ENCODE measurements at regions not wholly inside any gene's neighbourhood (a gene's known extent, or its start where the extent isn't known, plus 50 kb on each side); places are given as distances from the start of the nearest gene placed in this dataset.

GRCh38 chr3:84600703-84601225 is 358.0 kb upstream of the CADM2 start:
- no peaks in the 10 kb centered on the region for H3K36me3 ChIP-seq (ENCODE audit: control insufficient read depth in 3 of 3, insufficient read depth in 2 of 3, low read depth in 1 of 3, low read length in 3 of 3)
- no peaks in the 10 kb centered on the region for H3K9me3 ChIP-seq (ENCODE audit: control insufficient read depth in 2 of 2, insufficient read depth in 1 of 2, low read depth in 1 of 2, low read length in 1 of 2)
- H3K27me3 ChIP-seq (ENCODE audit: control insufficient read depth in 3 of 3, insufficient read depth in 3 of 3, low read length in 3 of 3) = no peaks in the 10 kb centered on the region
- H3K4me3 ChIP-seq (ENCODE audit: low read depth in 1 of 3, low read length in 3 of 3) = no peak overlapping the region
- no peaks in the 10 kb centered on the region for H3K4me1 ChIP-seq (ENCODE audit: control insufficient read depth in 3 of 3, insufficient read depth in 2 of 3, low read depth in 1 of 3, low read length in 2 of 3)
- H3K27ac ChIP-seq (ENCODE audit: low read depth in 1 of 3, low read length in 2 of 3) = no peak overlapping the region
- DNase-seq (no peak), FAIRE-seq (no peak)
- WGBS, 3 donors = 70 to 78% (median 74%) methylated on average over 7 of the region's 7 CpGs

GRCh38 chr3:84601303-84601702 is 357.5 kb upstream of the CADM2 start:
- 53 to 59% (median 56%) methylated on average over 2 of the region's 2 CpGs for WGBS, 3 donors
- DNase-seq (no peak), FAIRE-seq (no peak)
- Histone ChIP-seq H3K27ac (ENCODE audit: low read depth in 1 of 3, low read length in 2 of 3) (no peak overlapping the region), H3K4me3 (ENCODE audit: low read depth in 1 of 3, low read length in 3 of 3) (no peak overlapping the region), H3K9me3 (ENCODE audit: control insufficient read depth in 2 of 2, insufficient read depth in 1 of 2, low read depth in 1 of 2, low read length in 1 of 2) (no peaks in the 10 kb centered on the region), H3K27me3 (ENCODE audit: control insufficient read depth in 3 of 3, insufficient read depth in 3 of 3, low read length in 3 of 3) (no peaks in the 10 kb centered on the region), H3K36me3 (ENCODE audit: control insufficient read depth in 3 of 3, insufficient read depth in 2 of 3, low read depth in 1 of 3, low read length in 3 of 3) (no peaks in the 10 kb centered on the region), H3K4me1 (ENCODE audit: control insufficient read depth in 3 of 3, insufficient read depth in 2 of 3, low read depth in 1 of 3, low read length in 2 of 3) (no peaks in the 10 kb centered on the region)

GRCh38 chr3:84621823-84622222 is 337.0 kb upstream of the CADM2 start:
- peaks cover 0 to 13% of the 10 kb centered on the region in 2 donors for H3K9me3 ChIP-seq (ENCODE audit: control insufficient read depth in 2 of 2, insufficient read depth in 1 of 2, low read depth in 1 of 2, low read length in 1 of 2)
- no peaks in the 10 kb centered on the region for H3K27me3 ChIP-seq (ENCODE audit: control insufficient read depth in 3 of 3, insufficient read depth in 3 of 3, low read length in 3 of 3)
- no peaks in the 10 kb centered on the region for H3K36me3 ChIP-seq (ENCODE audit: control insufficient read depth in 3 of 3, insufficient read depth in 2 of 3, low read depth in 1 of 3, low read length in 3 of 3)
- no peaks in the 10 kb centered on the region for H3K4me1 ChIP-seq (ENCODE audit: control insufficient read depth in 3 of 3, insufficient read depth in 2 of 3, low read depth in 1 of 3, low read length in 2 of 3)
- no peak overlapping the region for H3K4me3 ChIP-seq (ENCODE audit: low read depth in 1 of 3, low read length in 3 of 3)
- FAIRE-seq (no peak), DNase-seq (no peak)
- 87 to 94% (median 89%) methylated on average over 1 of the region's 1 CpG for WGBS, 3 donors
- H3K27ac ChIP-seq (ENCODE audit: low read depth in 1 of 3, low read length in 2 of 3) = no peak overlapping the region

DNA sequence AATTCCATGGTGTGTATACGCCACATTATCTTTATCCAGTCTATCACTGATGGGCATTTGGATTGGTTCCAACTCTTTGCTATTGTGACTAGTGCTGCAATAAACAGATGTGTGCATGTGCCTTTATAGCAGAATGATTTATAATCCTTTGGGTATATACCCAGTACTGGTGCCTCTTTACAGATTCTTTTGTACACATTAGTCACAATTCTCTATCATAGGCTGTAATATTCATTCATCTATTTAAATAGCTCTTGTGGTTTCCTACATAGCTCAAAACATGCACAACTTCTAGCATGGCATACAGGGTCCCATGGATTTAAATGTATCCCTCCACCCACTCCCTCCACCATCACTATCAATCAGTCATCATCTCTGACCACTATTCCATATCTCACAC is 324.1 kb upstream of the CADM2 start:
- 57 to 78% (median 70%) methylated on average over 1 of the region's 1 CpG for WGBS, 3 donors
- no peaks in the 10 kb centered on the region for H3K36me3 ChIP-seq (ENCODE audit: control insufficient read depth in 3 of 3, insufficient read depth in 2 of 3, low read depth in 1 of 3, low read length in 3 of 3)
- no peaks in the 10 kb centered on the region for H3K9me3 ChIP-seq (ENCODE audit: control insufficient read depth in 2 of 2, insufficient read depth in 1 of 2, low read depth in 1 of 2, low read length in 1 of 2)
- H3K4me3 ChIP-seq (ENCODE audit: low read depth in 1 of 3, low read length in 3 of 3) = no peak overlapping the region
- no peaks in the 10 kb centered on the region for H3K4me1 ChIP-seq (ENCODE audit: control insufficient read depth in 3 of 3, insufficient read depth in 2 of 3, low read depth in 1 of 3, low read length in 2 of 3)
- DNase-seq (no peak), FAIRE-seq (no peak)
- H3K27ac ChIP-seq (ENCODE audit: low read depth in 1 of 3, low read length in 2 of 3) = no peak overlapping the region
- no peaks in the 10 kb centered on the region for H3K27me3 ChIP-seq (ENCODE audit: control insufficient read depth in 3 of 3, insufficient read depth in 3 of 3, low read length in 3 of 3)

DNA sequence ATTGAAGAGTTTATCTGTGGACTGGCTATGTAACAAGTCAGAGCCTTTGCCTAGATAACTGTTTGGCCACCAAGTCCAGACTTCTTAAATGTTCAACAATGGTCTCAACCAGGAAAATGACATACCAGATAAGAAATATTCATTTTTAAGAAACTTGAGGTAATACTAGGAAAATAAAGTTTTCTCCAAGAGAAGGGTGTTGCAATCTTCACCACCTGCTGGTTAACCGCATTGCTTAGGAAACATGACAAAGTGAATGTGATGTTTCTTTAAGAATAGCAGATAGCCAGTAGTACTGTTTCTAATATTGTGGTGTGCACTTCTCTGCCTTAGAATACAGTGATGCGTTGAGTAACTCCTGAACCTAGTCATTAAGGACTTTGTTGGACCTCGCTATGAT is 321.5 kb upstream of the CADM2 start:
- H3K27ac ChIP-seq (ENCODE audit: low read depth in 1 of 3, low read length in 2 of 3) = no peak overlapping the region
- no peak for DNase-seq
- no peak for FAIRE-seq
- no peaks in the 10 kb centered on the region for H3K9me3 ChIP-seq (ENCODE audit: control insufficient read depth in 2 of 2, insufficient read depth in 1 of 2, low read depth in 1 of 2, low read length in 1 of 2)
- no peaks in the 10 kb centered on the region for H3K27me3 ChIP-seq (ENCODE audit: control insufficient read depth in 3 of 3, insufficient read depth in 3 of 3, low read length in 3 of 3)
- H3K4me3 ChIP-seq (ENCODE audit: low read depth in 1 of 3, low read length in 3 of 3) = no peak overlapping the region
- H3K4me1 ChIP-seq (ENCODE audit: control insufficient read depth in 3 of 3, insufficient read depth in 2 of 3, low read depth in 1 of 3, low read length in 2 of 3) = no peaks in the 10 kb centered on the region
- H3K36me3 ChIP-seq (ENCODE audit: control insufficient read depth in 3 of 3, insufficient read depth in 2 of 3, low read depth in 1 of 3, low read length in 3 of 3) = no peaks in the 10 kb centered on the region
- 66 to 83% (median 72%) methylated on average over 3 of the region's 3 CpGs for WGBS, 3 donors

GRCh38 chr3:84666468-84666867 is 292.3 kb upstream of the CADM2 start:
- Histone ChIP-seq H3K9me3 (ENCODE audit: control insufficient read depth in 2 of 2, insufficient read depth in 1 of 2, low read depth in 1 of 2, low read length in 1 of 2) (no peaks in the 10 kb centered on the region), H3K27ac (ENCODE audit: low read depth in 1 of 3, low read length in 2 of 3) (no peak overlapping the region), H3K27me3 (ENCODE audit: control insufficient read depth in 3 of 3, insufficient read depth in 3 of 3, low read length in 3 of 3) (no peaks in the 10 kb centered on the region), H3K4me1 (ENCODE audit: control insufficient read depth in 3 of 3, insufficient read depth in 2 of 3, low read depth in 1 of 3, low read length in 2 of 3) (no peaks in the 10 kb centered on the region), H3K36me3 (ENCODE audit: control insufficient read depth in 3 of 3, insufficient read depth in 2 of 3, low read depth in 1 of 3, low read length in 3 of 3) (no peaks in the 10 kb centered on the region), H3K4me3 (ENCODE audit: low read depth in 1 of 3, low read length in 3 of 3) (no peak overlapping the region)
- DNase-seq = no peak
- no peak for FAIRE-seq

DNA sequence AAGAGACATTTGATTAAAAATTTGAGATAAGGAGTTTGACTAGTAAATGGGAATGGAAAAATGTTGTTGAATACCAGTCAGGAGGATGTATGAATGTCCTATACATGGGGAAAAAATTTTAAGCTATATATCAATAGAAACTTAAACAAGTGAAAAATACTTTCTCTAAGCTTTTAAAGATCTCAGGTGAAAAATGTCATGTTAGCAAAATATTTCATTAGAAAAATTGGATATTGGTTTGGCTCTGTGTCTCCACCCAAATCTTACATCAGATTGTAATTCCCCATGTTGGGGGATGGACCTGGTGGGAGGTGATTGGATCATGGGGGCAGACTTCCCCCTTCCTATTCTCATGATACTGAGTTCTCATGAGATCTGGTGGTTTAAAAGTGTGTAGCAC is 279.6 kb upstream of the CADM2 start:
- Histone ChIP-seq H3K27ac (ENCODE audit: low read depth in 1 of 3, low read length in 2 of 3) (no peak overlapping the region), H3K36me3 (ENCODE audit: control insufficient read depth in 3 of 3, insufficient read depth in 2 of 3, low read depth in 1 of 3, low read length in 3 of 3) (no peaks in the 10 kb centered on the region), H3K9me3 (ENCODE audit: control insufficient read depth in 2 of 2, insufficient read depth in 1 of 2, low read depth in 1 of 2, low read length in 1 of 2) (no peaks in the 10 kb centered on the region), H3K27me3 (ENCODE audit: control insufficient read depth in 3 of 3, insufficient read depth in 3 of 3, low read length in 3 of 3) (no peaks in the 10 kb centered on the region), H3K4me1 (ENCODE audit: control insufficient read depth in 3 of 3, insufficient read depth in 2 of 3, low read depth in 1 of 3, low read length in 2 of 3) (no peaks in the 10 kb centered on the region), H3K4me3 (ENCODE audit: low read depth in 1 of 3, low read length in 3 of 3) (no peak overlapping the region)
- no peak for DNase-seq
- no peak for FAIRE-seq

DNA sequence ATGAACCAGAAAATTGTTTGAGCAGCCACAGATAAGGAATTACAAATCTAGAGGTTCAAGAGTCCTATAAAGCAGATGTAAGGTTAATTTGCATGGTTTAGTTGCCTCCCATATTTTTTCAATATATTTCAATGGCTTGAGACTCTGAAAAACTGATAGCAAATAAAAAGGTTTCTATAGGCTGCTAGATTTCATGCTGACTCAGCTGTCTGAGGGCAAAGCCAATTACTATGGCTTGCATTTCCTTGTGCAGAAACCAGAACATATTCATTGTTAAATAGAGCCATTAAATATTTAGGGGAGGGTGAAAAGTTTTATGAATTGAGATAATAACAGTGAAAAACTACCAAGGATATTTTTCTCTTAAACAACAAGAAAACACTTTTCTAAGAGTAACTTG is 278.1 kb upstream of the CADM2 start:
- no peaks in the 10 kb centered on the region for H3K36me3 ChIP-seq (ENCODE audit: control insufficient read depth in 3 of 3, insufficient read depth in 2 of 3, low read depth in 1 of 3, low read length in 3 of 3)
- H3K27me3 ChIP-seq (ENCODE audit: control insufficient read depth in 3 of 3, insufficient read depth in 3 of 3, low read length in 3 of 3) = no peaks in the 10 kb centered on the region
- no peak overlapping the region for H3K27ac ChIP-seq (ENCODE audit: low read depth in 1 of 3, low read length in 2 of 3)
- DNase-seq = no peak
- H3K9me3 ChIP-seq (ENCODE audit: control insufficient read depth in 2 of 2, insufficient read depth in 1 of 2, low read depth in 1 of 2, low read length in 1 of 2) = no peaks in the 10 kb centered on the region
- no peak overlapping the region for H3K4me3 ChIP-seq (ENCODE audit: low read depth in 1 of 3, low read length in 3 of 3)
- FAIRE-seq = no peak
- H3K4me1 ChIP-seq (ENCODE audit: control insufficient read depth in 3 of 3, insufficient read depth in 2 of 3, low read depth in 1 of 3, low read length in 2 of 3) = no peaks in the 10 kb centered on the region

DNA sequence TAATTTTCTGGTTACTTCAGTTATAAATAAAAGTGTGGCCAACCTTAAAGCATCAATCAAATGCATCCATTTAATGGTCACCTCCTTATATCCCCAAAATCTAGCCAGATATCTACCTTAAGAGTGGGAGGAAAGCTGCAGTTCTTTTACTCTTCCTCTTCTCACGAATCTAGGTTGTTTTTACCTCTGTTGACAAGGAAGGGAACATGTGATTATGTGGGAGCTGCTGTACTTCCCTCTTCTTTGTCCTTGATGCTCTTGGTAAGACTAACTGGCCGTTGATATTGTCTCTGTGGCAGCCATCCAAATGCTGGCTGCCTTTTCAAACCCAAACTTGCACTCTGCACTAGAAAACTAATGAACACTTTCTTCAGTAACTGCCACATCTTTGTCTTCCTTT is 275.3 kb upstream of the CADM2 start:
- no peaks in the 10 kb centered on the region for H3K4me1 ChIP-seq (ENCODE audit: control insufficient read depth in 3 of 3, insufficient read depth in 2 of 3, low read depth in 1 of 3, low read length in 2 of 3)
- 9 to 44% (median 29%) methylated on average over 2 of the region's 2 CpGs for WGBS, 3 donors
- no peak for FAIRE-seq

More for the DNA sequence above, 275.3 kb upstream of the CADM2 start:
- Histone ChIP-seq H3K36me3 (ENCODE audit: control insufficient read depth in 3 of 3, insufficient read depth in 2 of 3, low read depth in 1 of 3, low read length in 3 of 3) (no peaks in the 10 kb centered on the region), H3K4me3 (ENCODE audit: low read depth in 1 of 3, low read length in 3 of 3) (no peak overlapping the region), H3K27me3 (ENCODE audit: control insufficient read depth in 3 of 3, insufficient read depth in 3 of 3, low read length in 3 of 3) (no peaks in the 10 kb centered on the region), H3K9me3 (ENCODE audit: control insufficient read depth in 2 of 2, insufficient read depth in 1 of 2, low read depth in 1 of 2, low read length in 1 of 2) (no peaks in the 10 kb centered on the region), H3K27ac (ENCODE audit: low read depth in 1 of 3, low read length in 2 of 3) (no peak overlapping the region)
- DNase-seq = no peak
